ENCODE measurements at regions not wholly inside any gene's neighbourhood (a gene's known extent, or its start where the extent isn't known, plus 50 kb on each side); places are given as distances from the start of the nearest gene placed in this dataset.
"Not testable (repeated sequence)": the region's sequence is repeated elsewhere in the genome, so short reads cannot be mapped to it uniquely, and the experiment has no call there.

- Mint-ChIP-seq H3K36me3 (ENCODE audit: low read depth) (no peaks in the 10 kb centered on the region), H3K4me1 (no peaks in the 10 kb centered on the region), H3K9me3 (no peaks in the 10 kb centered on the region), H3K4me3 (no peak overlapping the region), H3K27ac (no peak overlapping the region), H3K27me3 (peaks cover 3% of the 10 kb centered on the region)
- ATAC-seq (no peak), DNase-seq (no peak)
These were observed 385.6 kb upstream of the PKN2 start for GRCh38 chr1:88298506-88298905.

- no peak for DNase-seq
- no peaks in the 10 kb centered on the region for H3K36me3 Mint-ChIP-seq (ENCODE audit: low read depth)
- H3K27me3 Mint-ChIP-seq: peaks cover 2% of the 10 kb centered on the region
- ATAC-seq: no peak
- no peaks in the 10 kb centered on the region for H3K9me3 Mint-ChIP-seq
- no peak overlapping the region for H3K27ac Mint-ChIP-seq
- H3K4me1 Mint-ChIP-seq: no peaks in the 10 kb centered on the region
- H3K4me3 Mint-ChIP-seq: no peak overlapping the region
These were observed 383.3 kb upstream of the PKN2 start for GRCh38 chr1:88300752-88301263.

GRCh38 chr1:88302843-88303486 is 381.1 kb upstream of the PKN2 start:
- Mint-ChIP-seq H3K4me3 (no peak overlapping the region), H3K27me3 (no peaks in the 10 kb centered on the region), H3K4me1 (no peaks in the 10 kb centered on the region), H3K27ac (no peak overlapping the region), H3K36me3 (ENCODE audit: low read depth) (no peaks in the 10 kb centered on the region), H3K9me3 (no peaks in the 10 kb centered on the region)
- ATAC-seq (no peak), DNase-seq (no peak)

- Mint-ChIP-seq H3K4me3 (no peak overlapping the region), H3K27me3 (no peaks in the 10 kb centered on the region), H3K27ac (no peak overlapping the region), H3K9me3 (peaks cover 5% of the 10 kb centered on the region), H3K36me3 (ENCODE audit: low read depth) (no peaks in the 10 kb centered on the region), H3K4me1 (no peaks in the 10 kb centered on the region)
- no peak for DNase-seq
- no peak for ATAC-seq
These were observed 372.8 kb upstream of the PKN2 start for GRCh38 chr1:88311265-88311664.

- Mint-ChIP-seq H3K4me1 (no peaks in the 10 kb centered on the region), H3K27me3 (no peaks in the 10 kb centered on the region), H3K4me3 (no peak overlapping the region), H3K9me3 (peaks cover 5% of the 10 kb centered on the region), H3K27ac (no peak overlapping the region), H3K36me3 (ENCODE audit: low read depth) (no peaks in the 10 kb centered on the region)
- DNase-seq (no peak), ATAC-seq (no peak)
These were observed 372.2 kb upstream of the PKN2 start for GRCh38 chr1:88311907-88312306.

GRCh38 chr1:88317396-88317795 is 366.7 kb upstream of the PKN2 start:
- Mint-ChIP-seq H3K4me3 (no peak overlapping the region), H3K4me1 (no peaks in the 10 kb centered on the region), H3K27me3 (no peaks in the 10 kb centered on the region), H3K9me3 (no peaks in the 10 kb centered on the region), H3K36me3 (ENCODE audit: low read depth) (no peaks in the 10 kb centered on the region), H3K27ac (no peak overlapping the region)
- DNase-seq (no peak), ATAC-seq (no peak)

GRCh38 chr1:88318740-88319139 is 365.3 kb upstream of the PKN2 start:
- Mint-ChIP-seq H3K4me3 (no peak overlapping the region), H3K27ac (no peak overlapping the region), H3K9me3 (no peaks in the 10 kb centered on the region), H3K4me1 (no peaks in the 10 kb centered on the region), H3K36me3 (ENCODE audit: low read depth) (no peaks in the 10 kb centered on the region), H3K27me3 (no peaks in the 10 kb centered on the region)
- no peak for ATAC-seq
- no peak for DNase-seq

- Mint-ChIP-seq H3K27me3 (no peaks in the 10 kb centered on the region), H3K27ac (no peak overlapping the region)
These were observed 363.8 kb upstream of the PKN2 start for GRCh38 chr1:88320291-88320690.

GRCh38 chr1:88321706-88322105 is 362.4 kb upstream of the PKN2 start:
- Mint-ChIP-seq H3K27me3 (no peaks in the 10 kb centered on the region), H3K4me1 (no peaks in the 10 kb centered on the region), H3K9me3 (no peaks in the 10 kb centered on the region), H3K36me3 (ENCODE audit: low read depth) (no peaks in the 10 kb centered on the region), H3K4me3 (no peak overlapping the region), H3K27ac (no peak overlapping the region)
- DNase-seq (no peak), ATAC-seq (no peak)

More at GRCh38 chr1:88320291-88320690, 363.8 kb upstream of the PKN2 start:
- DNase-seq: no peak
- H3K4me1 Mint-ChIP-seq: no peaks in the 10 kb centered on the region
- H3K36me3 Mint-ChIP-seq (ENCODE audit: low read depth): no peaks in the 10 kb centered on the region
- H3K4me3 Mint-ChIP-seq: no peak overlapping the region
- H3K9me3 Mint-ChIP-seq: no peaks in the 10 kb centered on the region
- ATAC-seq: no peak

GRCh38 chr1:88324899-88325298 is 359.2 kb upstream of the PKN2 start:
- Mint-ChIP-seq H3K27ac (no peak overlapping the region), H3K4me1 (no peaks in the 10 kb centered on the region)
- no peak for ATAC-seq

GRCh38 chr1:88327391-88328267 is 356.4 kb upstream of the PKN2 start:
- Mint-ChIP-seq H3K27me3 (no peaks in the 10 kb centered on the region), H3K4me1 (no peaks in the 10 kb centered on the region), H3K4me3 (no peak overlapping the region), H3K9me3 (no peaks in the 10 kb centered on the region), H3K27ac (no peak overlapping the region), H3K36me3 (ENCODE audit: low read depth) (no peaks in the 10 kb centered on the region)
- ATAC-seq (no peak), DNase-seq (no peak)

More at GRCh38 chr1:88324899-88325298, 359.2 kb upstream of the PKN2 start:
- no peaks in the 10 kb centered on the region for H3K27me3 Mint-ChIP-seq
- H3K9me3 Mint-ChIP-seq: no peaks in the 10 kb centered on the region
- no peak for DNase-seq
- H3K36me3 Mint-ChIP-seq (ENCODE audit: low read depth): no peaks in the 10 kb centered on the region
- H3K4me3 Mint-ChIP-seq: no peak overlapping the region

GRCh38 chr1:88330201-88330600 is 353.9 kb upstream of the PKN2 start:
- Mint-ChIP-seq H3K4me3 (no peak overlapping the region), H3K27me3 (no peaks in the 10 kb centered on the region), H3K9me3 (no peaks in the 10 kb centered on the region), H3K27ac (no peak overlapping the region), H3K36me3 (ENCODE audit: low read depth) (no peaks in the 10 kb centered on the region), H3K4me1 (no peaks in the 10 kb centered on the region)
- DNase-seq (no peak), ATAC-seq (no peak)

GRCh38 chr1:88333086-88333695 is 350.9 kb upstream of the PKN2 start:
- no peaks in the 10 kb centered on the region for H3K36me3 Mint-ChIP-seq (ENCODE audit: low read depth)
- no peak for ATAC-seq
- no peak overlapping the region for H3K4me3 Mint-ChIP-seq
- H3K27ac Mint-ChIP-seq: no peak overlapping the region
- H3K4me1 Mint-ChIP-seq: no peaks in the 10 kb centered on the region
- H3K9me3 Mint-ChIP-seq: no peaks in the 10 kb centered on the region
- DNase-seq: no peak
- no peaks in the 10 kb centered on the region for H3K27me3 Mint-ChIP-seq

GRCh38 chr1:88341447-88341846 is 342.6 kb upstream of the PKN2 start:
- H3K9me3 Mint-ChIP-seq: peaks cover 7% of the 10 kb centered on the region
- no peaks in the 10 kb centered on the region for H3K27me3 Mint-ChIP-seq
- no peak overlapping the region for H3K4me3 Mint-ChIP-seq
- no peaks in the 10 kb centered on the region for H3K36me3 Mint-ChIP-seq (ENCODE audit: low read depth)
- ATAC-seq (no peak), DNase-seq (no peak)
- H3K27ac Mint-ChIP-seq: no peak overlapping the region
- H3K4me1 Mint-ChIP-seq: no peaks in the 10 kb centered on the region

- not testable (repeated sequence) for DNase-seq; H3K27me3 Mint-ChIP-seq; H3K27ac Mint-ChIP-seq; H3K36me3 Mint-ChIP-seq (ENCODE audit: low read depth); H3K4me3 Mint-ChIP-seq; H3K9me3 Mint-ChIP-seq; ATAC-seq; H3K4me1 Mint-ChIP-seq
These were observed 342.0 kb upstream of the PKN2 start for GRCh38 chr1:88342081-88342480.

Data from activated naive CD8-positive, alpha-beta T cell treated with anti-CD3 and anti-CD28 coated beads, Interleukin-2, amount 50 U/mL, for 24 hours (primary cell).